DMS114 treated with DMSO at 0.1 percent for 48 hours (cell line): ENCODE measurements at regions not wholly inside any gene's neighbourhood (a gene's known extent, or its start where the extent isn't known, plus 50 kb on each side); places are given as distances from the start of the nearest gene placed in this dataset.
"Not testable (repeated sequence)": the region's sequence is repeated elsewhere in the genome, so short reads cannot be mapped to it uniquely, and the experiment has no call there.

Experiments used
- DNase-seq: peaks from one replicate; lab custom pipeline; 2025; ENCODE audit not compliant: unreplicated experiment; lab: John Stamatoyannopoulos, UW

GRCh38 chr13:79933389-79933788 is 407.5 kb downstream of the SPRY2 start:
- no peak for DNase-seq

- no peak for DNase-seq
Measured at GRCh38 chr13:79932556-79932955, 408.4 kb downstream of the SPRY2 start.

- DNase-seq: not testable (repeated sequence)
Measured at GRCh38 chr13:79923973-79924556, 416.9 kb downstream of the SPRY2 start.

- DNase-seq: no peak
Measured at GRCh38 chr13:79919091-79919490, 421.8 kb downstream of the SPRY2 start.

- DNase-seq: no peak
Measured at GRCh38 chr13:79918620-79919019, 422.3 kb downstream of the SPRY2 start.

GRCh38 chr13:79917628-79918027 is 423.3 kb downstream of the SPRY2 start:
- DNase-seq: no peak

- no peak for DNase-seq
Measured at GRCh38 chr13:79915114-79915811, 425.7 kb downstream of the SPRY2 start.

- no peak for DNase-seq
Measured at GRCh38 chr13:79913141-79913827, 427.6 kb downstream of the SPRY2 start.

GRCh38 chr13:79912403-79912802 is 428.5 kb downstream of the SPRY2 start:
- DNase-seq: no peak

- DNase-seq: no peak
Measured at GRCh38 chr13:79910875-79911540, 429.9 kb downstream of the SPRY2 start.

GRCh38 chr13:79909644-79910043 is 428.7 kb downstream of the NDFIP2 start:
- DNase-seq: no peak

GRCh38 chr13:79908381-79908780 is 427.4 kb downstream of the NDFIP2 start:
- no peak for DNase-seq

- DNase-seq: no peak
Measured at GRCh38 chr13:79907527-79907926, 426.6 kb downstream of the NDFIP2 start.

- DNase-seq: no peak
Measured at GRCh38 chr13:79906345-79906744, 425.4 kb downstream of the NDFIP2 start.

- DNase-seq: no peak
Measured at GRCh38 chr13:79905018-79905417, 424.1 kb downstream of the NDFIP2 start.

GRCh38 chr13:79904581-79904980 is 423.6 kb downstream of the NDFIP2 start:
- no peak for DNase-seq

- DNase-seq: no peak
Measured at GRCh38 chr13:79901336-79901735, 420.4 kb downstream of the NDFIP2 start.

GRCh38 chr13:79900356-79900755 is 419.4 kb downstream of the NDFIP2 start:
- no peak for DNase-seq

GRCh38 chr13:79898996-79899395 is 418.0 kb downstream of the NDFIP2 start:
- no peak for DNase-seq

- DNase-seq: no peak
Measured at GRCh38 chr13:79898202-79898826, 417.4 kb downstream of the NDFIP2 start.

- no peak for DNase-seq
Measured at GRCh38 chr13:79896851-79897250, 415.9 kb downstream of the NDFIP2 start.
